GM19099 (cell line): ENCODE measurements at regions not wholly inside any gene's neighbourhood (a gene's known extent, or its start where the extent isn't known, plus 50 kb on each side); places are given as distances from the start of the nearest gene placed in this dataset.

Experiments
- POLR2A ChIP-seq: IDR thresholded peaks from 3 replicates; pipeline ENCODE4 v1.6.1; 2011; ENCODE audit warnings: low read depth; ENCODE audit not compliant: insufficient read length; ENCODE audit errors: extremely low read depth

DNA sequence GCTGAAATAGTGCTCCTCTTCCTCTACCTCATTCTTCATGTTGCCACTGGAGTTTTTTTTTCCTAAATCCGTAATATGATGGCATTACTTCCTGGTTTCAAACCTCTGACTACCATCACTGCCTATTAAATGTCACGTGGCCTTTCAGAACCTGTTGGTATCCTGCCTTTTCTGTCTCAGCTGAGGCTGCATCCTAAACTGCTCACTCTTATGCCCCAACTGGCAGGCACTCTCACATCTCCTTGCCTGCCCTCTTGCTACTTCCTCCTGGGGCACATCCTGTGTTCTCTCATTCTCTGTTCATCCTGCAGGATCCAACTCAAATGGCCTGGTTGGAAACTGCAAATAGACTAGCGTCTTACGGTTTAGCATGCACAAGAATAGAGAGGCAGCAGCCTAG is 468.1 kb upstream of the FANCL start:
- no peak for TF ChIP-seq POLR2A

- TF ChIP-seq POLR2A, result no peak
Measured at GRCh38 chr2:58708565-58708964, 467.4 kb upstream of the FANCL start.

DNA sequence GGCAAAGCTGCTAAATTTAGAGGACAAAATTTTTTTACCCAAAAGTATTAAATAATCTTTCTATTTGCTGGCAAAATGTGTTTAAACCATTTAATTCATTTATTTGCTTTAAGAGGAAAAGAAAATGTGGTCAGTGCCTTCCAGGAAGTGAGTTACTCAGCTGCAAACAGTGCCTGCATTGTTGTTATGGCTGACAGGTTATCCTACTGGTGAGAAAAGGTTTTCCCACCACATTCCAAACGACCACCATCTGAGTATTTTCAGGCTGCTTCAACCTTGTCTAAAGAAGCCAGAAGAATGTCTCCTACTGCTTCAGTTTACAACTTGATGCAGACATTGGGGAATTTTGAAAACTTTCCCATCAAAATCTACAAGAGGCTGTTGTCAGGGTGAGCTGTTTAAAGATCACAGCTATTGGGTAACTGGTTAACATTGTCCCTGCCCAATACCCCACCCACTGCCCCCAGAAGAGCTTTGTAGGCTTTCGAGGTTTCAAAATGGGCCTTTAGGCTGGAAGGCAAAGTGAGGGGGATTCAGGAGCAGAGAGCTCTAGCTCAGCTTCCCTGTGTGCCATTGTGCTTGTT is 461.3 kb upstream of the FANCL start:
- no peak for TF ChIP-seq POLR2A

- no peak for TF ChIP-seq POLR2A
Measured at GRCh38 chr2:58701688-58702301, 460.7 kb upstream of the FANCL start.

DNA sequence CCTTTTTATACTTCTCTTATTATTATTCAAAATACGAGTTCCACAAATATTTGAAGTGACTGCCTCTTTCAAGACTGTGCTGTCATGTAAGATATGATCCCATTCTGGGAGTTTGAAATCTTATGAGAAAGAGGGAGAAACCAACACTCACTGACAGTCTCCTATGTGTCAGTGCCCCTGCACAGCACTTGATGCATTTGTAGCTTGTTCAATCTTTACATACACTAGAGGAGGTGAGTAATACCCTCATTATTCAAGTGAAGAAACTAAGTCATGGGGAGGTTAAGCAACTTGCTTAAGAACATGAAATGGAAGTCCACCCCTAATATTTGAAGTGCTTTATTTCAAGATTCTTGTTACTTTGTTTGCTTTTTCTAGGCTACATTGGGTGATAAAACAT is 459.5 kb upstream of the FANCL start:
- TF ChIP-seq POLR2A, result no peak

DNA sequence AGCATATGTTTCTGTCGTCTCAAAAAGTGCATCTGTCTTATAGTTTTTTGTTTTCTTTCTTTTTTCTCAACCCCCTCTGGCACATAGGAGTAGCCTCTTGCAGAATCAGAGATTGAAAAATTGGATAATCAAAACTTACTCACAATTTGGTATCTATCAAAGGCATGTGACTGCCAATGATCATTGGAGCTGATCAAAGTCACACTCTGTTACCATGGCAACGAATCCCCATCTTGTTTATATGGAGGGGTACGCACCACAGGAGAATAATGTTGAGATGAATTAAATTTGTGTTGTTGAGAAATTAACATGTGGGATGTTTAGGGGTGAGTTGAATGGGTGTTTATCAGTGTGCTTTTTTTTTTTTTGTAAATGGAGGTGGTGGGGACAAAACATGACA is 458.3 kb upstream of the FANCL start:
- no peak for TF ChIP-seq POLR2A

- no peak for TF ChIP-seq POLR2A
Measured at GRCh38 chr2:58698620-58699019, 457.5 kb upstream of the FANCL start.

DNA sequence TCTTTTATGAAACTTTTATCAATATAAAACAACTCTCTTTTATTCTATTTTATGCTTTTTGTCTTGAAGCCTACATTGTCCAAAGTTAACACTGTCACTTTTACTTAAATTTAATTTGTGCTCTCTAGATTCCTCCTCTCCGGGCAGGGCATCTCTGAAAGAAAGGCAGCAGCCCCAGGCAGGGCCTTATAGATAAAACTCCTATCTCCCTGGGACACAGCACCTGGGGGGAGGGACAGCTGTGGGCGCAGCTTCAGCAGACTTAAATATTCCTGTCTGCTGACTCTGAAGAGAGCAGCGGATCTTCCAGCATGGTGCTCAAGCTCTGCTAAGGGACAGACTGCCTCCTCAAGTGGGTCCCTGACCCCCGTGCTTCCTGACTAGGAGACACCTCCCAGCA is 447.7 kb upstream of the FANCL start:
- TF ChIP-seq POLR2A, result no peak

GRCh38 chr2:58686776-58687175 is 445.7 kb upstream of the FANCL start:
- no peak for TF ChIP-seq POLR2A

DNA sequence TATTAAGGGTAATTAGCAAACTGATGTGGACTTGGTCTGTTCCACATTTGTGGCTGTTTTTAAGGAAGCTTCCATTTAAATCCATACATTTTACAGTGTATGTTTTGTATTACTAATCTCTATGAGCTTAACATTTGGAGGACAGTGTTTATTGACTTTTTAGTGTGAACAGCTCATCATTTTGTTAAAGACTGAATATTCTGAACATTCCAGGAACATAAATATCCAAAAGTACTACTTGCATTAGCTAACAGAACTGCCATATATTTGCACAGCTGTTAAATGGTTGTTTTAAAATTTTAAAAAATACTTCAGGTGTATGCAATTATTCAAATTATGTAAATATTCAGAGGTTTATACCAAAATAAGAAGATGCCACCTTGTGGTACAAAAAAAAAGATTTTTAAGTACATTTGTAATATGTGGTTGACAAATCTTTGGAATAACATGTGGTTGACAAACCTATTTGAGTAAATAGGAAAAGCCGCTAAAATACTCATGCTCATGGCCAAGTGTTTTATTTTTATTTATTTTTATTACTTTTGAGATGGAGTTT is 439.7 kb upstream of the FANCL start:
- TF ChIP-seq POLR2A, result no peak

GRCh38 chr2:58677748-58678147 is 436.6 kb upstream of the FANCL start:
- no peak for TF ChIP-seq POLR2A

GRCh38 chr2:58671675-58672074 is 430.6 kb upstream of the FANCL start:
- no peak for TF ChIP-seq POLR2A

DNA sequence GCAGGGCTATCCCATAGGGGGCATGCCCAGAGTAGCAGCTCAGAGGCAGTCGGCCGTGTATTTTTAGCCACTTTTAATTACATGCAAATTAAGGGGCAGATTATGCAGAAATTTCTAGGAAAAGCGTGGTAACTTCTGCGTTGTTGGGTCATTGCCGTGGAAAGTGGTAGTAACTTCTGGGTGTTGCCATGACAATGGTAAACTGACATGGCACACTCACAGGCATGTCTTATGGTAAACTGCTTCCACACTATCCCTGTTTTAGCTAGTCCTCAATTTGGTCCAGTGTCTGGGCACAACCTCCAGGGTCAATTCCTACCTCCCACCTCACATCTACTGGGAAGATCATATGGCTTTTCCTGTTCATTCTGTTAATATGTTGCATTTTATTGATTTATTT is 428.9 kb upstream of the FANCL start:
- TF ChIP-seq POLR2A, result no peak

DNA sequence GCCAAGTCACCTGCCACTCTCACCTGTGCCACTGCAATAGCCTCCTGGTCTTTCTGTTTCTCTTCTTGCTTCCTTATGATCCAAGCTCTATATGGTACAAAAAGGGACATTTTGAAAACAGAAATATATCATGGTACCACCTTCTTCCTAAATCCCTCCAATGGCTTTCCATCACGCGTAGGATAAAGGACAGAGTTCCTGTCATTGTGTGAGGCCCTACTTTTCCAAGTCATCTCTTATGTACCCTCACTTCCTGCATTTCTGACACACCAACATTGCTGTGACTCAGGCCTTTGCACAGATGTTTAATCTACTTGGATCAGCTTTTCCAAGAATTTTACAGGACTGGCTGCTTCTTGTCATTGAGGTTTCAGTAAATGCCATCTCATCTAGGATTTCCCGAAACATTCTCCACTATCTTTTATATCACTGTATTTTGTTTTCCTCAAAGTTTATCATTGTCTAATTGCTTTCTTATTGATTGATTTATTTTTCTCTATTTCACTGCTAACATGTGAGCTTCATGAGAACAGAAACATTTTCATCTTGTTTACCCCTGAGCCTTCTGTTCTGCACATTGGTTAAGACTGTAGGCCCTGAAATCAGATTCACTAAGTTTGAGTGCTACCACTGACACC is 426.1 kb upstream of the FANCL start:
- no peak for TF ChIP-seq POLR2A

DNA sequence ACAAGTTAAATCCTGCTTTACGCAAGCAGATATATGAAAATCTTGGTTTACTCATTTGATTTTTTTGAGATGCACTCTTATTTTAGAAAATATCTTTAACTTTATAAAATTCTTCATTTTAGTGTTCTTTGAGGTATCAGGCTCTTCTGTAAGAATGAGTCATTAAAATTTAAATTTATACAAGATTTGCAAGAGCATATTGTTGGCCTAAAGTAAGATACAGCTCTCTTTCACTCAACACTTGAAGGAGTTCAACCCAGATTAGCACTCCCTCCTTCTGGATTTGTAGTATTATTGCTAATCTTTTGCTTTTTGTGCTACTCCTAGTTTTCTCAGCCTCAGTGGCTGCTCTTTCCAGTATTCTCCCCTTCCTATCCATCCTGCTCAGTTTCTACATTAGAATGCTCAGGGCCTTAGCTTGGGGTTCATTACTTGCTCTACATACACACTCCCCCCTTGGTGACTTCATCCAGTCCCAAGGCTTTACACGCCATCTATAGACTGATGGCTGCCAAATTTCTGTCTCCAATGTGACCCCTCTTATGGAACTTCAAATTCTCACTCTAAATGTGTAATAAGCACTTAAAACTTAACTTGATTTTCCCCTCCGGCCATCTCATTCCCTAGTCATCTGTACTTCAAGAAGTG is 425.3 kb upstream of the FANCL start:
- TF ChIP-seq POLR2A, result no peak

DNA sequence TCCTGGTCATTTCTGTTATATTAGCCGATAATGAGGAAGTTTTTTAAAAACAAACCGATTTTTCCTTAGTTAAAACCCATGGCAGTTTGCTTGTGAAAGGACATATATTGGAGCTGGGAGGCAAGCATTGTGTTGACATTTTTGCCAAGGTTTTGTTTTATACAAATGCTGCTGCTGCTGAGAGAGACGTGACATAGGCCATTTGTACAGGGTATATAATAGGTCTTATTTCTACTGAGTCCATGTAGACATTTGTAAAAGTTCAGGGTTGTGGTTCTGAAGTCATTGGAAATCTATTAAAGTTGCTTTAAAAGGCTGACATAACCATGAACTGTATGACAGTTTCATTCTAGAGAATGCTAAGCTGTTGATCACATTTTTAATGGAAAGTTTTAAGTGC is 424.0 kb upstream of the FANCL start:
- TF ChIP-seq POLR2A, result no peak
